H9 (cell line): ENCODE measurements at regions not wholly inside any gene's neighbourhood (a gene's known extent, or its start where the extent isn't known, plus 50 kb on each side); places are given as distances from the start of the nearest gene placed in this dataset.

Source experiments
- DNase-seq: peaks from one replicate; pipeline ENCODE4 v3.0.0-alpha.2; 2017
- H2AFZ ChIP-seq: one replicate; pipeline ENCODE4 v1.6.1; 2013; ENCODE audit warnings: mild to moderate bottlenecking, low read length, control low read depth, moderate library complexity
- H2AK5ac ChIP-seq: 2 replicates; pipeline ENCODE4 v1.6.1; 2013; ENCODE audit warnings: low read length, control low read depth, mixed read lengths; ENCODE audit not compliant: insufficient read length
- H2BK120ac ChIP-seq: one replicate; pipeline ENCODE4 v1.6.1; 2013; ENCODE audit warnings: low read depth, mild to moderate bottlenecking, low read length, control low read depth, inconsistent platforms; ENCODE audit not compliant: poor library complexity, severe bottlenecking
- H2BK12ac ChIP-seq: 2 replicates; pipeline ENCODE4 v1.6.1; 2013; ENCODE audit warnings: low read length, control low read depth, mixed read lengths, low read depth; ENCODE audit not compliant: insufficient read length
- H2BK15ac ChIP-seq: 2 replicates; pipeline ENCODE4 v1.6.1; 2013; ENCODE audit warnings: low read depth, low read length, control low read depth
- H2BK20ac ChIP-seq: one replicate; pipeline ENCODE4 v1.6.1; 2013; ENCODE audit warnings: low read depth, mild to moderate bottlenecking, low read length, control low read depth, inconsistent platforms; ENCODE audit not compliant: poor library complexity, severe bottlenecking
- H2BK5ac ChIP-seq: 2 replicates; pipeline ENCODE4 v1.6.1; 2013; ENCODE audit warnings: low read length, control low read depth, mixed read lengths; ENCODE audit not compliant: insufficient read length
- H3K14ac ChIP-seq: 2 replicates; pipeline ENCODE4 v1.6.1; 2013; ENCODE audit warnings: low read length, control low read depth; ENCODE audit not compliant: insufficient read depth
- H3K18ac ChIP-seq: 2 replicates; pipeline ENCODE4 v1.6.1; 2013; ENCODE audit warnings: low read depth, mild to moderate bottlenecking, mixed read lengths, low read length, control low read depth; ENCODE audit not compliant: insufficient read length
- H3K23ac ChIP-seq: 2 replicates; pipeline ENCODE4 v1.6.1; 2013; ENCODE audit warnings: low read length, control low read depth, mixed read lengths, low read depth; ENCODE audit not compliant: insufficient read length
- H3K23me2 ChIP-seq: 2 replicates; pipeline ENCODE4 v1.6.1; 2013; ENCODE audit warnings: low read depth, mild to moderate bottlenecking, mixed read lengths, low read length, control low read depth; ENCODE audit not compliant: insufficient read length, poor library complexity, severe bottlenecking
- H3K27ac ChIP-seq: 2 replicates; pipeline ENCODE4 v1.5.1; 2013; ENCODE audit warnings: low read length, control low read depth, mixed read lengths, low read depth; ENCODE audit not compliant: insufficient read length
- H3K27me3 ChIP-seq: 2 replicates; pipeline ENCODE4 v1.6.1; 2013; ENCODE audit warnings: low read length, control low read depth, inconsistent platforms; ENCODE audit not compliant: insufficient read depth
- H3K4ac ChIP-seq: 2 replicates; pipeline ENCODE4 v1.6.1; 2013; ENCODE audit warnings: low read depth, mild to moderate bottlenecking, control low read depth, inconsistent platforms, low read length, moderate library complexity
- H3K4me1 ChIP-seq: 2 replicates; pipeline ENCODE4 v1.6.1; 2013; ENCODE audit warnings: low read length, control low read depth, inconsistent platforms; ENCODE audit not compliant: insufficient read depth
- H3K4me2 ChIP-seq: 2 replicates; pipeline ENCODE4 v1.6.1; 2013; ENCODE audit warnings: low read length, control low read depth, mixed read lengths; ENCODE audit not compliant: insufficient read length, insufficient read depth
- H3K56ac ChIP-seq: 2 replicates; pipeline ENCODE4 v1.6.1; 2013; ENCODE audit warnings: low read depth, mild to moderate bottlenecking, mixed read lengths, low read length, control low read depth; ENCODE audit not compliant: insufficient read length
- H3K79me1 ChIP-seq: 2 replicates; pipeline ENCODE4 v1.6.1; 2013; ENCODE audit warnings: low read depth, mild to moderate bottlenecking, moderate library complexity, low read length, control low read depth, inconsistent platforms; ENCODE audit not compliant: insufficient read depth, poor library complexity, severe bottlenecking
- H3K79me2 ChIP-seq: 2 replicates; pipeline ENCODE4 v1.6.1; 2013; ENCODE audit warnings: low read length, control low read depth, inconsistent platforms; ENCODE audit not compliant: insufficient read depth
- H3K9ac ChIP-seq: 2 replicates; pipeline ENCODE4 v1.6.1; 2013; ENCODE audit warnings: low read length, control low read depth, mixed read lengths; ENCODE audit not compliant: insufficient read length; ENCODE audit errors: extremely low read depth
- H3K9me3 ChIP-seq: one replicate; pipeline ENCODE4 v1.6.1; 2013; ENCODE audit warnings: low read depth, low read length, inconsistent platforms; ENCODE audit not compliant: control insufficient read depth
- H3T11ph ChIP-seq: one replicate; pipeline ENCODE4 v1.6.1; 2013; ENCODE audit warnings: mild to moderate bottlenecking, low read length, control low read depth, inconsistent platforms
- H4K20me1 ChIP-seq: one replicate; pipeline ENCODE4 v1.6.1; 2013; ENCODE audit not compliant: control insufficient read depth, insufficient read length, insufficient read depth
- H4K5ac ChIP-seq: 2 replicates; pipeline ENCODE4 v1.6.1; 2013; ENCODE audit warnings: low read depth, mild to moderate bottlenecking, mixed read lengths, low read length, control low read depth; ENCODE audit not compliant: insufficient read length
- H4K8ac ChIP-seq: replicated peaks from 2 replicates; pipeline ENCODE4 v1.6.1; 2013; ENCODE audit warnings: low read length, control low read depth, mixed read lengths, low read depth; ENCODE audit not compliant: insufficient read length
- H4K91ac ChIP-seq: 2 replicates; pipeline ENCODE4 v1.6.1; 2013; ENCODE audit warnings: low read depth, mild to moderate bottlenecking, moderate library complexity, mixed read lengths, low read length, control low read depth; ENCODE audit not compliant: insufficient read length
- H3K27ac Mint-ChIP-seq, 3 experiments: 2 replicates in 2 of 3; 3 replicates in 1 of 3; pipeline ENCODE4 v1.8.0; 2020 to 2021; ENCODE audit warnings: mixed read lengths in 3 of 3, mild to moderate bottlenecking in 1 of 3, moderate library complexity in 1 of 3
- H3K27me3 Mint-ChIP-seq: 2 replicates; pipeline ENCODE4 v1.8.0; 2021; ENCODE audit warnings: low read depth, mild to moderate bottlenecking, moderate library complexity, mixed read lengths
- H3K36me3 Mint-ChIP-seq, 3 experiments: 2 replicates in 2 of 3; 3 replicates in 1 of 3; pipeline ENCODE4 v1.8.0; 2020 to 2021; ENCODE audit warnings: low read depth in 3 of 3, mixed read lengths in 3 of 3; ENCODE audit not compliant: insufficient read depth in 1 of 3
- H3K4me1 Mint-ChIP-seq, 2 experiments: 2 replicates each; pipeline ENCODE4 v1.8.0; 2020; ENCODE audit warnings: mixed read lengths in 2 of 2
- H3K4me3 Mint-ChIP-seq, 2 experiments: 2 replicates in 1 of 2; 3 replicates in 1 of 2; pipeline ENCODE4 v1.8.0; 2020 to 2021; ENCODE audit warnings: mild to moderate bottlenecking in 2 of 2, mixed read lengths in 2 of 2, moderate library complexity in 1 of 2
- H3K9me3 Mint-ChIP-seq, 2 experiments: 2 replicates in 1 of 2; 3 replicates in 1 of 2; pipeline ENCODE4 v1.8.0; 2020; ENCODE audit warnings: mild to moderate bottlenecking in 2 of 2, mixed read lengths in 2 of 2, moderate library complexity in 1 of 2
- CTCF ChIP-seq: fragments of 200-600 bp; sonication (generic); conservative IDR thresholded peaks from 3 replicates; pipeline ENCODE4 v1.8.0; 2021; ENCODE audit warnings: antibody characterized with exemption, mild to moderate bottlenecking

- H2AFZ ChIP-seq: no peak overlapping the region
- peaks cover 0 to 4% (median 1%) of the 10 kb centered on the region in 3 experiments; a peak in 4 of 7 replicates for H3K36me3 Mint-ChIP-seq
- no peak overlapping the region for H2BK20ac ChIP-seq
- H3K79me1 ChIP-seq: no peaks in the 10 kb centered on the region
- peaks cover 0 to 9% of the 10 kb centered on the region in 2 experiments; a peak in 3 of 5 replicates for H3K9me3 Mint-ChIP-seq
- H3K4me2 ChIP-seq: no peak overlapping the region
- no peak overlapping the region for H2BK12ac ChIP-seq
- no peaks in the 10 kb centered on the region for H4K20me1 ChIP-seq
- no peak overlapping the region for H2BK120ac ChIP-seq
- H4K5ac ChIP-seq: no peak overlapping the region
- no peak overlapping the region for H2BK5ac ChIP-seq
- H3K4me1 ChIP-seq: no peaks in the 10 kb centered on the region
- H3K56ac ChIP-seq: no peak overlapping the region
- H3K27me3 ChIP-seq: no peaks in the 10 kb centered on the region
- no peaks in the 10 kb centered on the region for H3K27me3 Mint-ChIP-seq
- H2BK15ac ChIP-seq: no peak overlapping the region
- H2AK5ac ChIP-seq: no peak overlapping the region
- no peak overlapping the region for H3T11ph ChIP-seq
- H3K23me2 ChIP-seq: no peaks in the 10 kb centered on the region
- no peak overlapping the region for H3K4ac ChIP-seq
- no peak overlapping the region for H4K8ac ChIP-seq
- no peak for TF ChIP-seq CTCF
- H3K9me3 ChIP-seq: no peaks in the 10 kb centered on the region
- H3K79me2 ChIP-seq: no peaks in the 10 kb centered on the region
- no peak overlapping the region for H3K23ac ChIP-seq
- no peak overlapping the region for H3K18ac ChIP-seq
- H3K4me3 Mint-ChIP-seq: no peak overlapping the region
- H4K91ac ChIP-seq: no peak overlapping the region
- no peaks in the 10 kb centered on the region; a peak in 1 of 4 replicates for H3K4me1 Mint-ChIP-seq
- no peak overlapping the region for H3K27ac ChIP-seq
- no peak overlapping the region for H3K27ac Mint-ChIP-seq
- no peak for DNase-seq
- H3K9ac ChIP-seq: no peak overlapping the region
- H3K14ac ChIP-seq: no peak overlapping the region
Measured at GRCh38 chr3:90062016-90062415, 954.6 kb downstream of the EPHA3 start.
